ENCODE measurements at regions not wholly inside any gene's neighbourhood (a gene's known extent, or its start where the extent isn't known, plus 50 kb on each side); places are given as distances from the start of the nearest gene placed in this dataset.
"Not testable (repeated sequence)": the region's sequence is repeated elsewhere in the genome, so short reads cannot be mapped to it uniquely, and the experiment has no call there.

DNA sequence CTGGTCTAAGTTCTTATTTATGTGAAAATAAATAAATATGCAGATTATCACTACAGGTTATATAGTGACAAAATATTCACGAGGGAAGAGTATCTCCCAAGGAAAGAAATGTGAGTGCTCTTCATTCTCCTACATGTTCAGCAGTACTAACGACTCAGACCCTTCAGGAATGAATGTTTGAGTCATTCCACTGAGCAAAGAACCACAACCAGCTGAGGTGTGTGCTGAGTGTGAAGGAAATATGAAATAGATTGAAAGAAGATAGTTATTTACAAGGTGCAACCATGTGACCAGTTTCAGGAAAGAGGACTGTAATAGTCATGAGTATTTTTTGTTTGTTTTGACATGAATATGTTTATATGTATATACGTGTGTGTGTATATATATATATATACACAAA is 228.7 kb downstream of the TUSC1 start:
- 72 to 80% methylated on average over 3 of the region's 3 CpGs for WGBS, 2 donors (ENCODE audit: low coverage in 1 of 2)
- intact Hi-C loops (cut with DNase I; ENCODE audit: low total_unique reads), result no loop called here

DNA sequence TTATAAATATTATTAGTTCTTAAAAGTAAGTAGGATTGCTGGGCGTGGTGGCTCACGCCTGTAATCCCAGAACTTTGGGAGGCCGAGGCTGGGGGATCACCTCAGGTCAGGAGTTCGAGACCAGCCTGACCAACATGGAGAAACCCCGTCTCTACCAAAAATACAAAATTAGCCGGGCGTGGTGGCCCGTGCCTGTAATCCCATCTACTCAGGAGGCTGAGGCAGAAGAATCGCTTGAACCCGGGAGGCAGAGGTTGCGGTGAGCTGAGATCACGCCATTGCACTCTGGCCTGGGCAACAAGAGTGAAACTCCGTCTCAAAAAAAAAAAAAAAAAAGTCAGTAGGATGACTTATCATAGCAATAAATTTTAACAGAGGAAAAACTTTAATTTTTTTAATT is 232.5 kb downstream of the TUSC1 start:
- intact Hi-C loops (cut with DNase I; ENCODE audit: low total_unique reads); H3K27me3 ChIP-seq; in situ Hi-C loops (cut with MboI; ENCODE audit: low pct_ligation_motif_present in 1 of 4, low pct_unique_long_range_greater_than_20kb in 1 of 4, low sequenced_read_pairs in 3 of 4); DNase-seq; H3K4me1 ChIP-seq; H3K36me3 ChIP-seq; H3K27ac ChIP-seq; H3K4me3 ChIP-seq; H3K9me3 ChIP-seq: not testable (repeated sequence)
- WGBS, 2 donors (ENCODE audit: low coverage in 1 of 2), result 89 to 90% methylated on average over 8 to 13 of the region's 13 CpGs

More for the DNA sequence above, 228.7 kb downstream of the TUSC1 start:
- Histone ChIP-seq H3K27ac (no peak overlapping the region), H3K36me3 (no peaks in the 10 kb centered on the region), H3K4me3 (no peak overlapping the region), H3K9me3 (no peaks in the 10 kb centered on the region), H3K27me3 (no peaks in the 10 kb centered on the region), H3K4me1 (peaks cover 0 to 5% (median 0%) of the 10 kb centered on the region in 4 donors)
- in situ Hi-C loops (cut with MboI; ENCODE audit: low pct_ligation_motif_present in 1 of 4, low pct_unique_long_range_greater_than_20kb in 1 of 4, low sequenced_read_pairs in 3 of 4), result no loop called here
- TF ChIP-seq POLR2A (IDR thresholded peaks at IDR 0.05) (no peak), EP300 (IDR thresholded peaks at IDR 0.05; ENCODE audit: low read depth) (no peak), POLR2AphosphoS5 (IDR thresholded peaks at IDR 0.05) (no peak)
- TF ChIP-seq, protein P1, sequence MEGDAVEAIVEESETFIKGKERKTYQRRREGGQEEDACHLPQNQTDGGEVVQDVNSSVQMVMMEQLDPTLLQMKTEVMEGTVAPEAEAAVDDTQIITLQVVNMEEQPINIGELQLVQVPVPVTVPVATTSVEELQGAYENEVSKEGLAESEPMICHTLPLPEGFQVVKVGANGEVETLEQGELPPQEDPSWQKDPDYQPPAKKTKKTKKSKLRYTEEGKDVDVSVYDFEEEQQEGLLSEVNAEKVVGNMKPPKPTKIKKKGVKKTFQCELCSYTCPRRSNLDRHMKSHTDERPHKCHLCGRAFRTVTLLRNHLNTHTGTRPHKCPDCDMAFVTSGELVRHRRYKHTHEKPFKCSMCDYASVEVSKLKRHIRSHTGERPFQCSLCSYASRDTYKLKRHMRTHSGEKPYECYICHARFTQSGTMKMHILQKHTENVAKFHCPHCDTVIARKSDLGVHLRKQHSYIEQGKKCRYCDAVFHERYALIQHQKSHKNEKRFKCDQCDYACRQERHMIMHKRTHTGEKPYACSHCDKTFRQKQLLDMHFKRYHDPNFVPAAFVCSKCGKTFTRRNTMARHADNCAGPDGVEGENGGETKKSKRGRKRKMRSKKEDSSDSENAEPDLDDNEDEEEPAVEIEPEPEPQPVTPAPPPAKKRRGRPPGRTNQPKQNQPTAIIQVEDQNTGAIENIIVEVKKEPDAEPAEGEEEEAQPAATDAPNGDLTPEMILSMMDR (IDR thresholded peaks at IDR 0.05), result no peak
- no peak for DNase-seq

DNA sequence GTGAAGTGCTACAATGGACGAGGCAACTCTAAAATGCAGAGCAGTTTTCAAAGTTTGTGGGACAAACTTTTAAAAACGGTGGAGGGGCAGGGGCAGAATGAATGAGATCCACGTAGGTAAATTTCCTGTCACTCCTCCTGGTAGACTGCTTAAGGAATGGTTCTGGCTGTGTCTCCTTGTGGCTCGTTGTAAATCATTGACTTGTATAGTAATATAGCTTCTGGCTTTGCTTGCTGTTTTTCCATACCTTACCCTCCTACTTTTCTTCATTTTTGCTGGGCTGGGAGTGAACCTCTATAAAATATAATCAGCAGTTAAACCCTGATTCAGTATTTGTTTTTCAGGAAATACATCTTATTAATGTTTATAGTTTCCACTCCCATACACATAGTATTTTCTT is 235.7 kb downstream of the TUSC1 start:
- DNase-seq, result no peak
- intact Hi-C loops (cut with DNase I; ENCODE audit: low total_unique reads) (no loop called here), in situ Hi-C loops (cut with MboI; ENCODE audit: low pct_ligation_motif_present in 1 of 4, low pct_unique_long_range_greater_than_20kb in 1 of 4, low sequenced_read_pairs in 3 of 4) (no loop called here)
- no peaks in the 10 kb centered on the region for H3K9me3 ChIP-seq
- WGBS, 2 donors (ENCODE audit: low coverage in 1 of 2), result 16 to 34% methylated on average over 4 of the region's 4 CpGs
- no peak overlapping the region for H3K4me3 ChIP-seq
- TF ChIP-seq POLR2A (IDR thresholded peaks at IDR 0.05) (no peak), EP300 (IDR thresholded peaks at IDR 0.05; ENCODE audit: low read depth) (no peak), POLR2AphosphoS5 (IDR thresholded peaks at IDR 0.05) (no peak)
- TF ChIP-seq, protein P1 (IDR thresholded peaks at IDR 0.05), result no peak
- H3K36me3 ChIP-seq, result no peaks in the 10 kb centered on the region
- peaks cover 0 to 9% (median 2%) of the 10 kb centered on the region in 4 donors for H3K4me1 ChIP-seq
- H3K27ac ChIP-seq, result no peak overlapping the region
- no peaks in the 10 kb centered on the region for H3K27me3 ChIP-seq

DNA sequence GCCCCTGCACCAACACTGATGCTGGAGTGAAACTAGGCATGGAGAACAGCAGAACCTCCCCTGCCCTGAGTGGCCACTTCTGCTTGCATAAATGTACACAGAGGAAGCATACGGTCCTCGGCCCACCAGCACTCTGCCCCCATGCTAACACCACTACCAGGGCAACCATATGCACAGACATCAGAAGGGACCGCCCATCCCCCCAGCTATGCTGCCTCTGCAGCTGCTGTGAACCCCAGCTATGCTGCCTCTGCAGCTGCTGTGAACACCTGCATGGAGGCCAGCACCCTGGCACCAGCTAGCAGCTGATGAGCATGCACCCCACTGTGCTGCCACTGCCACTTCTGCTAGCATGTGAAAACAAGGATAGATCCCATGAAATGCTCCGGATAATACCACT is 250.3 kb downstream of the TUSC1 start:
- Histone ChIP-seq H3K4me1 (no peaks in the 10 kb centered on the region), H3K4me3 (no peak overlapping the region), H3K36me3 (no peaks in the 10 kb centered on the region), H3K9me3 (no peaks in the 10 kb centered on the region), H3K27me3 (no peaks in the 10 kb centered on the region), H3K27ac (no peak overlapping the region)
- no peak for DNase-seq
- no peak for TF ChIP-seq POLR2A (IDR thresholded peaks at IDR 0.05)
- TF ChIP-seq EP300 (IDR thresholded peaks at IDR 0.05; ENCODE audit: low read depth), result no peak
- TF ChIP-seq POLR2AphosphoS5 (IDR thresholded peaks at IDR 0.05), result no peak
- TF ChIP-seq, protein P1 (IDR thresholded peaks at IDR 0.05), result no peak
- intact Hi-C loops (cut with DNase I; ENCODE audit: low total_unique reads) (no loop called here), in situ Hi-C loops (cut with MboI; ENCODE audit: low pct_ligation_motif_present in 1 of 4, low pct_unique_long_range_greater_than_20kb in 1 of 4, low sequenced_read_pairs in 3 of 4) (no loop called here)
- 82% methylated on average over 4 of the region's 4 CpGs; no CpG with 5 or more reads in 1 of the 2 donors for WGBS, 2 donors (ENCODE audit: low coverage in 1 of 2)

DNA sequence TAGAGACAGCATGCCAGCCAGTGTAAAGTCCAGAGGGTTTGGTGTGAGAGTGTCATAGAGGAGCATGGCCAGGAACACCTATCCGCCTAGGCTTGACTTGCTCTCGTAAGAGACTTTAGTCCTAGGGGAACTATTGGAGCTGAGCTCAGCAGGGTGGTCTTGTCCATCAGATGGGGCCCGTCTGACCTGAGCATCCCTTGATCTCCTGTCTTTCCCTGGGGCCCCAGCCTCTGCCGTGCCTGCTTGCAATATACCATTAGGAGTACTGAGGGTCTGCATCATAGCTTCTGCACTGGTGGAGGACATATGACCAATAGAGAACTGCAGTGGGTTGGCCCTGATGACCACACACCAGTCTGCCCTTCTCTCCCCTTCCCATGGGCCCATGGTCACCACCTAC is 251.0 kb downstream of the TUSC1 start:
- H3K27me3 ChIP-seq, result no peaks in the 10 kb centered on the region
- no peak for TF ChIP-seq POLR2AphosphoS5 (IDR thresholded peaks at IDR 0.05)
- no peak for TF ChIP-seq POLR2A (IDR thresholded peaks at IDR 0.05)
- no peaks in the 10 kb centered on the region for H3K9me3 ChIP-seq
- intact Hi-C loops (cut with DNase I; ENCODE audit: low total_unique reads), result no loop called here
- no peak for DNase-seq
- no peaks in the 10 kb centered on the region for H3K36me3 ChIP-seq
- in situ Hi-C loops (cut with MboI; ENCODE audit: low pct_ligation_motif_present in 1 of 4, low pct_unique_long_range_greater_than_20kb in 1 of 4, low sequenced_read_pairs in 3 of 4), result no loop called here
- H3K4me3 ChIP-seq, result no peak overlapping the region
- WGBS, 2 donors (ENCODE audit: low coverage in 1 of 2), result 68% methylated on average over 4 of the region's 4 CpGs; no CpG with 5 or more reads in 1 of the 2 donors
- H3K4me1 ChIP-seq, result no peaks in the 10 kb centered on the region
- no peak overlapping the region for H3K27ac ChIP-seq

Measured in transverse colon (tissue), 4 donors.